ENCODE measurements at regions not wholly inside any gene's neighbourhood (a gene's known extent, or its start where the extent isn't known, plus 50 kb on each side); places are given as distances from the start of the nearest gene placed in this dataset.
"Not testable (repeated sequence)": the region's sequence is repeated elsewhere in the genome, so short reads cannot be mapped to it uniquely, and the experiment has no call there.

- no peak for DNase-seq
These were observed 100.2 kb downstream of the FBXO8 start for GRCh38 chr4:174183259-174183658.

DNA sequence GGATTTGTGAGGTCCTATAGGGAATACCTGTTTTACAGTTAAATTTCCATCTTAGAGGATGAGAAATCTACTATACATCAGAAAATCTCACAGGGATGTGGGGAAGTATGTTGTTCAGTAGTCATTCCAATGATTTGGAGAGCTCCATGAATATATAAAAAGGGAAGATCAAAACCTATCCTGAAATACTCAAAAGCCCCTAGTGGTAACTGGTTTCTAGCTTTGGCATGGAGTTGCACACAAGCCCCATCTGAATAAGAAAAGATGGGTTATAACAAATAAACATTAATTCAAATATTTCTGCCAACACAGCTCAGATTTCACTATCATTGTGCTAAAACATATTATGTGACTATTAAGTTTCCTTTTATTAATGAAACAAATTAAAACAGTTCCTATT is 101.6 kb downstream of the FBXO8 start:
- no peak for DNase-seq

DNA sequence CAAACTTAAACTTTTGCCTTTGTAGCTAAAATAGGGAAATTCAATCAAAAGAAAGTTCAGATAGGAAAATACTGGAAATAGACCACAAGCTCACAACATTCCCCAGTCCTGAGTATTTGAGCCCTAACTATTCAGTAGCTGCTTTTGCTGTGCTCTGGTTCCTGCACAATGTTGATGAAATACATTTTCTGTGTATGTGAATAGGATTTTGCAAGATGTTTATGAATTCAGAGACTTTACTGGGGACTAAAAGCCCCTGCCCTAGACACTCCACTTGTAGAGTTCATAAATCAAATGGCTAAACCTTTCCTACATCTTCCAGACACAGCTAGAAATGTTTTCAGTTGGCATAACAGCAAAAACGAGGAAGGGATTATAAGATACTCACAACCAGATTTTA is 105.9 kb downstream of the FBXO8 start:
- DNase-seq = no peak

DNA sequence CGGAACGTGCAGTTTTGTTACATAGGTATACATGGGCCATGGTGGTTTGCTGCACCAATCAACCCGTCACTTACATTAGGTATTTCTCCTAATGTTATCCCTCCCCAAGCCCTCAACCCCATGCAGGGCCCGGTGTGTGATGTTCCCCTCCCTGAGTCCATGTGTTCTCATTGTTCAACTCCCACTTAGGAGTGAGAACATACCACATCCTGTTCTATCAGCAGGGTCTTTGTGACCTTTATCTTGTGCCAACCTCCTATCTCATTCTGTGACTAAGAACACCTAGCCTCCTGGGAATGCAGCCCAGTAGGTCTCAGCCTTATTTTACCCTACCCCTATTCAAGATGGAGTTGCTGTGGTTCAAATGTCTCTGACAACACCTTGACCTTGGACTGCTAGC is 107.6 kb downstream of the FBXO8 start:
- DNase-seq = not testable (repeated sequence)

DNA sequence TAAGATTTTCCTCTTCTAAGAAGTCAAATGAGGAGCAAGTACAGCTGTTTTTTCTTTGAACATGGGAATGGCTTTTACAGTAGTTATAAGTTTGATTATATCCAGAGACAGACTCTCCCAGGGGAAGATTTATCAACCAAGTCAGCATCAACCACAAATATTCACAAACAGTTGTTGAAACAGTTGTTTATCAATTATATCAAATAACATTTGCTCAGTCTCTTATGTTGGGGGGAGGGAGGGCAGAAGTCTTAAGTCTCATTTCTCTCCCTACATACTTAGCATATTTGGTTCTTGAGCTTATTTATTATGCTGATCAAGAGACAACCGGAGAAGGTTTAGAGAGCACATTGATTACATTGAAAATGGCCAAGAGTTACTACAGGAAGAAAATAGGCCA is 110.1 kb downstream of the FBXO8 start:
- no peak for DNase-seq

GRCh38 chr4:174172274-174172673 is 111.2 kb downstream of the FBXO8 start:
- DNase-seq = no peak

- DNase-seq = no peak
These were observed 112.6 kb downstream of the FBXO8 start for GRCh38 chr4:174170906-174171305.

GRCh38 chr4:174170091-174170490 is 113.4 kb downstream of the FBXO8 start:
- no peak for DNase-seq

DNA sequence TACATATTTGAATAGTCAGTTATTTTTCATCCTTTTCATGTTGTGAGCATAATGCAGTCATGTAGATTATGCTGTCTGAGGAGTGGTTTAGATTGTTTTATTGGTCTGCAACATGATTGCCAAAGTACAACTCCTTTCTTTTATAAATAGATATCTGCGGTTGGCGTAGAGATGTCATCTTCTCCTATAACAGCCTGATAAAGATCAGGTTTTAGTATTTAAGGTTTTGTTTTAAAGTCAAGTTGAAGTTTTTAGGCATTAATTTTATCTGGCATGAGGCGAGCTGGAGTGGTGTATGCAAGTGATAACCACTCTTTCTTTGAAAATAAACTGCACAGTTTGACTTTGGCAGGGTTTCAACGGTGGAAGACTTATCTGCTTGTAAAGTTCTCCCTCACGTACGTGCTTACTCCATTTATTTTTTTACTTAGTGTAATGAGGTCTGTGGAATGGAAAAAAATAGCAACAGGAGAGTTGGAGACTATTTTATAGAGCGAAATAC is 126.3 kb downstream of the FBXO8 start:
- no peak for DNase-seq

- peak; percentile 19 to 52 (median 24) for DNase-seq
These were observed 127.1 kb downstream of the FBXO8 start for GRCh38 chr4:174156239-174156826.

DNA sequence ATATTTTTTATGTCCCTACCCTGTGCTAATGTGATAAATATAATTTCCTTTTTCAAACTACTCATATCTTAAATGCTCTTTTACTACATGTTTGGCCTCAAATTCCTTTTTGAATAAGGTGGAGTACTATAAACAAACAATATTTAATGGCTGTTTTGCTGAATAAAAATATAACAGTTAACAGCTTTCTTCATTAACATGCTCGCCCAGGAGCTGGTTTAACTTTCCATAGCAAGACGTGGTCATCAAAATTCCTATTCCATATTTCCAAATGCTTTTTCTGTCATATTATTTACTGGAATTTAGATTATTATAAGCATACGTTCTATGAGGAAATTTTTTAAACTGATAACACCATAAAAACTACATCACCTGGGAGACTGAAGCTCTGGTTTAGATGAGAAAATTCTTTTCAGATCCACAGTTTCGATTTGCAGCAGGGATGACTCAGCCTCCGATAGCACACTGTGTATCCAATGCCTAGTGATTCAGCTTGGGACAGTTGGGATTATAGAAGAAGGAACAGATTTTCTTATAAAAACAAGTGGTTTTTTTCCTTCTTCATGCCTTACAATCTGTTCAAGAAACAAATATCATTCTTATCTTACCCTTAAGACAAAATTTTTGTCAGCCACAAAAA is 129.1 kb downstream of the FBXO8 start:
- peak in 1 of 3 donors; percentile 9 for DNase-seq

GRCh38 chr4:174152717-174153466 is 130.6 kb downstream of the FBXO8 start:
- DNase-seq = no peak

GRCh38 chr4:174147863-174148262 is 135.6 kb downstream of the FBXO8 start:
- DNase-seq = no peak

- no peak for DNase-seq
These were observed 139.4 kb downstream of the FBXO8 start for GRCh38 chr4:174144106-174144505.

DNA sequence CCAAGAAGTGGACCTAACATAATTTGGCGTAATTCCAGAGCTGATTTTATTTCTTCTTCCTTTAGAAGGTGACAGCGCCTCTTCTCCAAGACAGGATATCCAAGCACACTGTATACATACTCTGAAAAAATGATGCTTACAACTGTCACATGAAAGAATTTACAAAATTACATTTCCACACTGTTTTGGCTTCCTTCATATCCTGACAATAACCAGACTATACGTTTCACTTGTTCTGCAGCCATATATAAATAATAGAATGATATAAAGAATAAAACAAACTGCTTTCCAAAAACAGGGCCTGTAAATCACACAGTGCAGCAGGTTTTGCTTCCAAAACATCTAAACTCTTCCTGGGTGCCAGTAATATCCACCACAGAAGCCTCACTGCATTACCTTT is 141.6 kb downstream of the FBXO8 start:
- no peak for DNase-seq

DNA sequence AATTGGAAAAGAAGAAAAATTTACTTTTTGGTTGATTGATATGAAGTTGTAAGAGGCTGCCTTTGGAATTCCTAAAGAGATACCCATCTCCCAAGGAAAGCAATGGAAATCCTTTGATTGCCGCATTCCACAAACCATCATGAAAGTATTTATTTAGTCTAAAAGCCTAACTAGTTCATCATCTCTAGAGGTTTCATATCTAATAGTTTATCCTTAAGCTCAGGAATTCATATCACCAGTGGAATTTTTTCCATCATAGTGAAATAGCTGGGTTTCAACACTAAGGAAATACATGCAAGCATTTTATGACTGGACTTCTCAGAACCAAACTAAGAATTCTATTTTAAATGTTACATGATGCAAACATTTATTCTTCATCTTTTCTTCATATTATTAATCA is 144.9 kb downstream of the FBXO8 start:
- no peak for DNase-seq

DNA sequence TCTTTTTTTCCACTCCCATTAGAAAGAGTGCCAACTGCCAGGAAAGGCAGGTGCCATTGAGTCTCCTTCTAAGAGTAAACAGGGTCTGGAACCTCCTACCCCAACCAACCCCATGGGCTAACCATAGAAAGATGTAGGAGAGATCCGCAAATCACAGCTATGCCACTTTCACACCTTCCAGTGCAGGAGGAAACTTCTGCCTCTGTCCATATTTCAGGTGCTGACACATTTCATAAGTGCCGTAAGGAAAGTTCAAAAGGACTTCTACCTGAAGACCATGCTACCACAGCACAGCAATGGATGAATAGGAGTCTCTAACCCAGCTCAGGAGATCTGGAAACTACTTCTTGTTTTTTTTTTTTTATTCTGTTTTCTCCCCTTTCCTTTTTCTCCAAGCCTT is 145.8 kb downstream of the FBXO8 start:
- DNase-seq = no peak

GRCh38 chr4:174135936-174136406 is 147.5 kb downstream of the FBXO8 start:
- peak in 1 of 3 donors; percentile 40 for DNase-seq

- DNase-seq = no peak
These were observed 147.9 kb downstream of the FBXO8 start for GRCh38 chr4:174135530-174135929.

DNA sequence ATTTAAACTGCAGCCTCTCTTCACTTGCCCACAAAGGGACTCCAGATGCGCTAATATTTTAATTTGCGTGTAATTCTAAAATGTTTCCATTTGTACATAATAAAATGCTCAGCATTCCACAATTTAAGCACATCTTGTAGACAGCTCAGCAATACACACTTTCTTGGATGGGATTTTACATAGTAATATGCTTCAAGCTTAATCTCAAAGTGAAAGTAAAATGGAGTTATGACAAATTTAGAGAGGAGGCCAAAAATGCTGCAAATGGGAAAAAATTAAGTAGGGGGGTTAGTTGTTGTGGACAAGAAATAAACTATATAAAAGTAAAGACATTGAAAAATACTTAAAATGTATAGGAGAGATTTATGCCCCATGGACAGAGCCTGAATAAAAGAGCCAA is 149.1 kb downstream of the FBXO8 start:
- DNase-seq = peak in 1 of 3 donors; percentile 31

DNA sequence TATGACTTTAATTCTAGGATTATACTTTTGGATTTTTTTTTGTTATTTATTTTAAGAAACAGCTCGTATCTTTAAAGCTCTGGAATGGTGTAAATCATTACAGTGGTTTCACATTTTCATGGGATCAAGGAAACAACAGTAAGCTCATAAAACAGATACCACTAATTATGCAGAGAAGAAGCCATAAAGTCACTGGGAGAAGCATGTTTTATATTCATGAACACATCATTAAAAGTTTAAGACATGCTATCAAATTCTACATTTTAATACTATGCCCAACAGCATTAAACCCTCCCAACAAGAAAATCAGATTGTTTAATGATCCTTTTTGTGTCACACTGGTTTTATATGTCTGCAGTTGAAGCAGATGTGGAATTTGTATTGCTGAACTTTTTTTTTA is 149.9 kb downstream of the FBXO8 start:
- DNase-seq = no peak

- DNase-seq = no peak
These were observed 151.6 kb downstream of the FBXO8 start for GRCh38 chr4:174131901-174132300.

GRCh38 chr4:174122705-174123104 is 160.8 kb downstream of the FBXO8 start:
- DNase-seq = no peak

All from muscle of back (tissue), 3 donors.